NB4 (cell line): ENCODE measurements at regions not wholly inside any gene's neighbourhood (a gene's known extent, or its start where the extent isn't known, plus 50 kb on each side); places are given as distances from the start of the nearest gene placed in this dataset.

Experiments used
- DNase-seq: peaks from one replicate; pipeline ENCODE4 v3.0.0; 2010; ENCODE audit warnings: low read depth
- H3K4me3 ChIP-seq: one replicate; pipeline ENCODE4 v1.5.1; 2011; ENCODE audit warnings: mild to moderate bottlenecking, low read depth, low read length, moderate library complexity
- MYC ChIP-seq: IDR thresholded peaks from 2 replicates; pipeline ENCODE4 v1.6.1; 2011; ENCODE audit warnings: low read depth, low read length
- POLR2A ChIP-seq: IDR thresholded peaks from 2 replicates; pipeline ENCODE4 v1.6.1; 2011; ENCODE audit warnings: mild to moderate bottlenecking; ENCODE audit not compliant: insufficient read length; ENCODE audit errors: extremely low read depth
- TF ChIP-seq, protein P1 (sequence below): IDR thresholded peaks from 2 replicates; pipeline ENCODE4 v1.6.1; 2011; ENCODE audit warnings: low read depth, low read length
- TF ChIP-seq, protein P2 (sequence below): IDR thresholded peaks from one replicate; pipeline ENCODE4 v1.5.1; 2012; ENCODE audit warnings: low read depth, low read length

GRCh38 chr4:143046906-143047305 is 137.8 kb upstream of the USP38 start:
- DNase-seq = no peak
- no peak for TF ChIP-seq POLR2A
- H3K4me3 ChIP-seq = no peak overlapping the region

DNA sequence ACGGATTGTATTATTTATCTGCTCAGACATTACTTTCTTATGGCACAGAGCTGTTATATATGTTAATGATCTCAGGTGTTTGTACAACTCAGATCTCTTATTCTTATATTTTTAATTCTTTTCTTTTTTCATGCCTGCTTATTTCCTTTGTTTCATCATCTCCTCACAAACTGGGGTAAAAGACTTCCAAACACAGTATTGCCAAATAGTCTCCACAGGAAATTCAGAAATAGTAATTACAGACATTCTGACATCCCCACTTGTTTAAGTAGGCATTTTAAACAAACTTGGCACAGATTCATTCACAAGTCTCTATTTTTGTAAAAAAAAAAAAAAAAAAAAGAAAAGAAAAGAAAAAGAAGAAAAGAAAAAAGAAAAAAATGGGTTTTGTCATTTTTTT is 129.7 kb upstream of the USP38 start:
- no peak for DNase-seq
- no peak overlapping the region for H3K4me3 ChIP-seq
- TF ChIP-seq MYC (no peak), POLR2A (no peak)
- TF ChIP-seq, protein P1, sequence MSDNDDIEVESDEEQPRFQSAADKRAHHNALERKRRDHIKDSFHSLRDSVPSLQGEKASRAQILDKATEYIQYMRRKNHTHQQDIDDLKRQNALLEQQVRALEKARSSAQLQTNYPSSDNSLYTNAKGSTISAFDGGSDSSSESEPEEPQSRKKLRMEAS = no peak
- TF ChIP-seq, protein P2, sequence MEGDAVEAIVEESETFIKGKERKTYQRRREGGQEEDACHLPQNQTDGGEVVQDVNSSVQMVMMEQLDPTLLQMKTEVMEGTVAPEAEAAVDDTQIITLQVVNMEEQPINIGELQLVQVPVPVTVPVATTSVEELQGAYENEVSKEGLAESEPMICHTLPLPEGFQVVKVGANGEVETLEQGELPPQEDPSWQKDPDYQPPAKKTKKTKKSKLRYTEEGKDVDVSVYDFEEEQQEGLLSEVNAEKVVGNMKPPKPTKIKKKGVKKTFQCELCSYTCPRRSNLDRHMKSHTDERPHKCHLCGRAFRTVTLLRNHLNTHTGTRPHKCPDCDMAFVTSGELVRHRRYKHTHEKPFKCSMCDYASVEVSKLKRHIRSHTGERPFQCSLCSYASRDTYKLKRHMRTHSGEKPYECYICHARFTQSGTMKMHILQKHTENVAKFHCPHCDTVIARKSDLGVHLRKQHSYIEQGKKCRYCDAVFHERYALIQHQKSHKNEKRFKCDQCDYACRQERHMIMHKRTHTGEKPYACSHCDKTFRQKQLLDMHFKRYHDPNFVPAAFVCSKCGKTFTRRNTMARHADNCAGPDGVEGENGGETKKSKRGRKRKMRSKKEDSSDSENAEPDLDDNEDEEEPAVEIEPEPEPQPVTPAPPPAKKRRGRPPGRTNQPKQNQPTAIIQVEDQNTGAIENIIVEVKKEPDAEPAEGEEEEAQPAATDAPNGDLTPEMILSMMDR = no peak

DNA sequence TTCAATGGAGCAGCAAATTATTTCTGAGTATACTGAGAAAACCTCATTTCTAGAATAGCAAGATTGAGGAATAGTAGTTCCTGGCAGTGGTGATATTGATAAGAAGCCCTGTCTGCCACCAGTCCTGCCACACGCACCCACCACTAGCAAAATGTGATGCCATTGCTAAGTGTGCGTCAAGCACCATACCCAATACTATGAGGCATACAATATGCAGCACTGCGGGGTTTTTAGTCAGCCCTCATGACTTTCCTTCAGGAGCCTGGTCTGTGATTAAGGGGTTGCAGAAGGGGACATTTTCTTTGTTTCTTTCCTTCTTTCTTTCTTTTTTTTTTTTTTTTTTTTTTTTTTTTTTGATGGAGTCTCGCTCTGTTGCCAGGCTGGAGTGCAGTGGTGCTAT is 128.7 kb upstream of the USP38 start:
- no peak overlapping the region for H3K4me3 ChIP-seq
- TF ChIP-seq MYC (no peak), POLR2A (no peak)
- TF ChIP-seq, protein P1 = no peak
- TF ChIP-seq, protein P2 = no peak
- no peak for DNase-seq

DNA sequence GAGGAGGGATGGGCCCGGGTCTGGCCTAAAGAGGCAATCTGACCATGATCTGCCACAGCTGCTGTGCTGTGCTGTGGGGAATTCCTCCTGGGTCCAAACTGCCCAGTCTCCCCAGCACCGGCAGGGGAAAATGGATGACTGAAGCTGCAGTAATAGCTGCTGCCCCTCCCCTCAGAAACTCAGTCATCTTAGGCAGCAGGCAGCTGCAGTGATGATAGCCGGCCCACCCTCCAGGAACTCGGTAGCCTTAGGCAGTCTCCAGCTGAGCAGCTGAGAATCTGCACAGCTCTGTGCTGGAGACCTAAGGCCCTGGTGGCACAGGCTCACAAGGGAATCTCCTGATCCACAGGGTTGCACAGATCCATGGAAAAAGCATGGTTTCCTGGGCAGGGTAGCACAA is 113.4 kb upstream of the USP38 start:
- no peak for DNase-seq
- TF ChIP-seq, protein P2 = no peak
- no peak for TF ChIP-seq POLR2A
- TF ChIP-seq, protein P1 = no peak
- no peak overlapping the region for H3K4me3 ChIP-seq

GRCh38 chr4:143076723-143077122 is 108.0 kb upstream of the USP38 start:
- TF ChIP-seq, protein P2 = no peak
- no peak for TF ChIP-seq POLR2A
- TF ChIP-seq MYC = no peak
- TF ChIP-seq, protein P1 = no peak
- no peak overlapping the region for H3K4me3 ChIP-seq
- no peak for DNase-seq

DNA sequence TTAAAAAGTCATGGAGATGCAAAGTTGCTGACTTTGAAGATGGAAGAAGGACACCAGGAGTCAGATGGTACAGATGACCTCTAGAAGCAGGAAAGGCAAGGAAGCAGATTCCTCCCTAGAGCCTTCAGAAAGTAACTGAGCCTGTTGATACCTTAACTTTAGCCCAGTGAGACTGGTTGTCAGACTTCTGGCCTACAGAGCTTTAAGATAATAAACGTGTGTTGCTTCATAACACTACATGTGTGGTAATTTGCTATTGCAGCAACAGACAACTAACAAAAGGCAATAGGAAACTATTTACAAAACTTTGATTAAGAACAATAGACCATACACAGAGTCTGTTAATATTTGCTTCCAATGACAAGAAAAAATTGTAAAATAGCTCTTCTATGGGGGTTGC is 102.0 kb upstream of the USP38 start:
- no peak for DNase-seq
- TF ChIP-seq, protein P2 = no peak
- TF ChIP-seq MYC (no peak), POLR2A (no peak)
- TF ChIP-seq, protein P1 = no peak
- no peak overlapping the region for H3K4me3 ChIP-seq
